ENCODE measurements at regions not wholly inside any gene's neighbourhood (a gene's known extent, or its start where the extent isn't known, plus 50 kb on each side); places are given as distances from the start of the nearest gene placed in this dataset.

DNA sequence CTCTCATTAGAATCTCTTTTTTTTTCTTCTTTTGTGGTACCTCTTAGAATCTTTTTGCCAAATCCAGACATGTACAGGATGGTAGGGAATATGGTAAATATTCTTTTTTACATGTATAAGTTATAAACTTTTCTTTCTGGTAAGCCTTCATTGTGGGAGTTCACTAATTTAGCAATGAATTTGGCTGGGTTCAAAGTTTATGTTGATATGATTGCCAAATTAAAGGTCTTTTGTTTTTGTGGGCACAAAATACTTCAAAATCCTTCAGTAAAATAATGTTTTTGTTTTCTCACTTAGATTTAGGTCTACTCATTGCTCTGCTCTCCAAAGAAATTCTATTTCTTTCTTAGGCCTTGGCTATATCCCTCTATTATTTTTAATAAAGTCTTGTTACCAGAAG is 1405.9 kb upstream of the ALCAM start:
- no peak for TF ChIP-seq POLR2A (IDR thresholded peaks at IDR 0.05)
- TF ChIP-seq, protein P1, sequence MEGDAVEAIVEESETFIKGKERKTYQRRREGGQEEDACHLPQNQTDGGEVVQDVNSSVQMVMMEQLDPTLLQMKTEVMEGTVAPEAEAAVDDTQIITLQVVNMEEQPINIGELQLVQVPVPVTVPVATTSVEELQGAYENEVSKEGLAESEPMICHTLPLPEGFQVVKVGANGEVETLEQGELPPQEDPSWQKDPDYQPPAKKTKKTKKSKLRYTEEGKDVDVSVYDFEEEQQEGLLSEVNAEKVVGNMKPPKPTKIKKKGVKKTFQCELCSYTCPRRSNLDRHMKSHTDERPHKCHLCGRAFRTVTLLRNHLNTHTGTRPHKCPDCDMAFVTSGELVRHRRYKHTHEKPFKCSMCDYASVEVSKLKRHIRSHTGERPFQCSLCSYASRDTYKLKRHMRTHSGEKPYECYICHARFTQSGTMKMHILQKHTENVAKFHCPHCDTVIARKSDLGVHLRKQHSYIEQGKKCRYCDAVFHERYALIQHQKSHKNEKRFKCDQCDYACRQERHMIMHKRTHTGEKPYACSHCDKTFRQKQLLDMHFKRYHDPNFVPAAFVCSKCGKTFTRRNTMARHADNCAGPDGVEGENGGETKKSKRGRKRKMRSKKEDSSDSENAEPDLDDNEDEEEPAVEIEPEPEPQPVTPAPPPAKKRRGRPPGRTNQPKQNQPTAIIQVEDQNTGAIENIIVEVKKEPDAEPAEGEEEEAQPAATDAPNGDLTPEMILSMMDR (IDR thresholded peaks at IDR 0.05): no peak
- no peak for TF ChIP-seq POLR2AphosphoS5 (IDR thresholded peaks at IDR 0.05; ENCODE audit: insufficient read depth in 1 of 2, low read depth in 1 of 2)
